Gastrocnemius medialis (tissue), 4 donors: ENCODE measurements at regions not wholly inside any gene's neighbourhood (a gene's known extent, or its start where the extent isn't known, plus 50 kb on each side); places are given as distances from the start of the nearest gene placed in this dataset.

ENCODE experiments used
- ATAC-seq, 2 donors: fragments of 150-250 bp; one replicate each; pipeline ENCODE4 v1.9.1; 2016
- DNase-seq, 2 donors: peaks; one replicate each; pipeline ENCODE4 v3.0.0-alpha.2; 2019
- H3K27ac ChIP-seq, 4 donors: fragments of 200-600 bp; sonication (generic); 1 replicate in 1 of 4; 2 replicates in 3 of 4; pipeline ENCODE4 v1.5.1; 2016 to 2018; ENCODE audit warnings: mild to moderate bottlenecking in 2 of 4, moderate library complexity in 1 of 4
- H3K27me3 ChIP-seq, 3 donors: fragments of 200-600 bp; sonication (generic) in 2 of 3; 1 replicate in 1 of 3; 2 replicates in 2 of 3; pipeline versions ENCODE4 v1.5.1 to v1.6.0; 2016 to 2019; ENCODE audit warnings: mild to moderate bottlenecking in 1 of 3, moderate library complexity in 1 of 3
- H3K36me3 ChIP-seq, 2 donors: fragments of 200-600 bp; sonication (generic) in 1 of 2; one replicate each; pipeline ENCODE4 v1.5.1; 2017 to 2018
- H3K4me1 ChIP-seq, 2 donors: fragments of 200-600 bp; sonication (generic) in 1 of 2; one replicate each; pipeline ENCODE4 v1.5.1; 2016 to 2017; ENCODE audit warnings: mild to moderate bottlenecking in 2 of 2
- H3K4me3 ChIP-seq, 4 donors: fragments of 200-600 bp; sonication (generic) in 3 of 4; 1 replicate in 1 of 4; 2 replicates in 3 of 4; pipeline ENCODE4 v1.5.1; 2016 to 2019; ENCODE audit warnings: mild to moderate bottlenecking in 2 of 4
- H3K9me3 ChIP-seq, 3 donors: fragments of 200-600 bp; sonication (generic) in 2 of 3; 1 replicate in 1 of 3; 2 replicates in 2 of 3; pipeline ENCODE4 v1.5.1; 2016 to 2019
- POLR2A ChIP-seq, 2 donors: fragments of 450-650 bp; IDR thresholded peaks; one replicate each; pipeline ENCODE4 v1.6.1; 2017; ENCODE audit warnings: antibody characterized with exemption in 2 of 2, mild to moderate bottlenecking in 2 of 2, moderate library complexity in 2 of 2
- in situ Hi-C, 4 donors: fragments of 200-750 bp; cut with MboI; loops; one replicate each; pipeline versions ENCODE4 v1.15.0 to v1.8.0; 2017; ENCODE audit warnings: low sequenced_read_pairs in 4 of 4
- intact Hi-C: fragments of 100-400 bp; cut with DNase I; formaldehyde crosslinking; loops from one replicate; pipeline ENCODE4 v1.15.1; 2023; ENCODE audit warnings: low total_unique reads
- TF ChIP-seq, protein P1 (sequence below), 5 experiments: fragments of 450-650 bp in 3 of 5; fragments of 200-600 bp in 2 of 5; sonication (generic) in 2 of 5; IDR thresholded peaks in 4 of 5; conservative IDR thresholded peaks in 1 of 5; 1 replicate in 4 of 5; 2 replicates in 1 of 5; pipeline ENCODE4 v1.5.1; 2016 to 2019; ENCODE audit warnings: antibody characterized with exemption in 5 of 5, mild to moderate bottlenecking in 3 of 5, moderate library complexity in 3 of 5

DNA sequence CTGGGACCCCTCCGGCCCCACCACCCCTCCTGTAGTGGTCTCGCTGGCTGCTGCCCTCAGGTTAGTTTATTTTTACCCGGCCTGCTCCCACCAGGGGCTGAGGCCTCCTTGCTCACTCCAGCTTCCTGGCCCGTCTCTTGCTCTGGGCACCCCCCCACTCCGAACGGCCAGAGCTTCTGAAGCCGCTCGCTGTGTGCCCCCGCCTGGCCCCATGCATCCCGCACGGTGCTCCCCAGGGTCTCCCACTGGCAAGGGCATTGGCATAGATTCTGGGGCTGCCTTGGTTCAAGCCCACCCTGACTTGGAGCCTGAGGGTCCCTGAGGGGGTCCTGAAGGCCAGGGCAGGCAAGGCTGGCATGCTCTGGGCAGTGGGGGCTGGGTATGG, 186.4 kb downstream of the SEC14L1 start:
- H3K4me1 ChIP-seq: peaks cover 43 to 53% of the 10 kb centered on the region in 2 donors
- intact Hi-C loops: no loop called here

DNA sequence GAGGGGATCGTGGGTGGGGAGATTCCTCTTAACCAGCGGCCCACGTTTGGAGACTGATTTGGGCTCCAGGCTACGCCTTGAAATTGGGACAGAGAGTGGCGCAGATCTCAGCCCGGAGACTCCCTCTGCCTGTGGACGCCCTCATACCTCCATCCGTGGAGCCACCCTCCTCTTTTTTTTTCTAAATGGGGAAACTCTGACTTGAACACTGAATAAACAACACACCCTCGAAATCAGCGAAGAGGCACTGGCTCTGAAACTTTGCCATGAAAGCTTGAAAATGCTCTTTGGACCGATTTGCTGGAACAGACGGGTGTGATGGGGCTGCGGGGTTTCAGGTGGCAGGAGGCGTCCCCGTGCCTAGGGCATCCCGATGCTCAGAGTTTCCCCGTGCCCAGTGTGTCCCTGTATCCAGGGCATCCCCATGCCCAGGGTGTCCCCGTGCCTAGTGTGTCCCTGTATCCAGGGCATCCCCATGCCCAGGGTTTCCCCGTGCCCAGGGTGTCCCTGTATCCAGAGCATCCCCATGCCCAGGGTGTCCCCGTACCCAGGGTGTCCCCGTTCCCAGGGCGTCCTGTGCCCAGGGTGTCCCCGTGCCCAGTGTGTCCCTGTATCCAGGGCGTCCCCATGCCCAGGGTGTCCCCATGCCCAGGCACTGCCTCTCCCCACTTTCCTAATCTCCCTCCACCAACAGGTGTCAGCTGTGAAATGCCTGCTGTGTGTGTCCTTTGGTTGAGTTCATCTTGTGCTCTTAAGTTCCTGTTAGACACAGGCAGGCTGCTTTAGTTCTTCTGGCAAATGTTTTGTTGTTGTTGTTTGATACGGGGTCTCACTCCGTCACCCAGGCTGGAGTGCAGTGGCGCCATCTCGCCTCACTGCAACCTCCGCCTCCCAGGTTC, 187.0 kb downstream of the SEC14L1 start:
- in situ Hi-C loops (loop anchor here in 2 of 4 donors (5.0 to 10.0 kb wide), 2 partner anchors 97 to 164 kb away; no protein-coding TSS in a partner anchor), intact Hi-C loops (no loop called here)

More for the DNA sequence above, 186.4 kb downstream of the SEC14L1 start:
- no peaks in the 10 kb centered on the region for H3K36me3 ChIP-seq
- ATAC-seq (no peak), DNase-seq (no peak)
- TF ChIP-seq, protein P1, sequence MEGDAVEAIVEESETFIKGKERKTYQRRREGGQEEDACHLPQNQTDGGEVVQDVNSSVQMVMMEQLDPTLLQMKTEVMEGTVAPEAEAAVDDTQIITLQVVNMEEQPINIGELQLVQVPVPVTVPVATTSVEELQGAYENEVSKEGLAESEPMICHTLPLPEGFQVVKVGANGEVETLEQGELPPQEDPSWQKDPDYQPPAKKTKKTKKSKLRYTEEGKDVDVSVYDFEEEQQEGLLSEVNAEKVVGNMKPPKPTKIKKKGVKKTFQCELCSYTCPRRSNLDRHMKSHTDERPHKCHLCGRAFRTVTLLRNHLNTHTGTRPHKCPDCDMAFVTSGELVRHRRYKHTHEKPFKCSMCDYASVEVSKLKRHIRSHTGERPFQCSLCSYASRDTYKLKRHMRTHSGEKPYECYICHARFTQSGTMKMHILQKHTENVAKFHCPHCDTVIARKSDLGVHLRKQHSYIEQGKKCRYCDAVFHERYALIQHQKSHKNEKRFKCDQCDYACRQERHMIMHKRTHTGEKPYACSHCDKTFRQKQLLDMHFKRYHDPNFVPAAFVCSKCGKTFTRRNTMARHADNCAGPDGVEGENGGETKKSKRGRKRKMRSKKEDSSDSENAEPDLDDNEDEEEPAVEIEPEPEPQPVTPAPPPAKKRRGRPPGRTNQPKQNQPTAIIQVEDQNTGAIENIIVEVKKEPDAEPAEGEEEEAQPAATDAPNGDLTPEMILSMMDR (IDR thresholded peaks at IDR 0.05 in 4 of 5, conservative IDR thresholded peaks at IDR 0.05 in 1 of 5): no peak
- no peak for TF ChIP-seq POLR2A (IDR thresholded peaks at IDR 0.05)
- no peaks in the 10 kb centered on the region for H3K27me3 ChIP-seq
- no peak overlapping the region for H3K4me3 ChIP-seq
- no peaks in the 10 kb centered on the region for H3K9me3 ChIP-seq
- H3K27ac ChIP-seq: peak overlapping the region in 2 of 4 donors; percentile 42 to 61
- in situ Hi-C loops: loop anchor here in 2 of 4 donors (5.0 to 10.0 kb wide), 2 partner anchors 98 to 165 kb away; no protein-coding TSS in a partner anchor

DNA sequence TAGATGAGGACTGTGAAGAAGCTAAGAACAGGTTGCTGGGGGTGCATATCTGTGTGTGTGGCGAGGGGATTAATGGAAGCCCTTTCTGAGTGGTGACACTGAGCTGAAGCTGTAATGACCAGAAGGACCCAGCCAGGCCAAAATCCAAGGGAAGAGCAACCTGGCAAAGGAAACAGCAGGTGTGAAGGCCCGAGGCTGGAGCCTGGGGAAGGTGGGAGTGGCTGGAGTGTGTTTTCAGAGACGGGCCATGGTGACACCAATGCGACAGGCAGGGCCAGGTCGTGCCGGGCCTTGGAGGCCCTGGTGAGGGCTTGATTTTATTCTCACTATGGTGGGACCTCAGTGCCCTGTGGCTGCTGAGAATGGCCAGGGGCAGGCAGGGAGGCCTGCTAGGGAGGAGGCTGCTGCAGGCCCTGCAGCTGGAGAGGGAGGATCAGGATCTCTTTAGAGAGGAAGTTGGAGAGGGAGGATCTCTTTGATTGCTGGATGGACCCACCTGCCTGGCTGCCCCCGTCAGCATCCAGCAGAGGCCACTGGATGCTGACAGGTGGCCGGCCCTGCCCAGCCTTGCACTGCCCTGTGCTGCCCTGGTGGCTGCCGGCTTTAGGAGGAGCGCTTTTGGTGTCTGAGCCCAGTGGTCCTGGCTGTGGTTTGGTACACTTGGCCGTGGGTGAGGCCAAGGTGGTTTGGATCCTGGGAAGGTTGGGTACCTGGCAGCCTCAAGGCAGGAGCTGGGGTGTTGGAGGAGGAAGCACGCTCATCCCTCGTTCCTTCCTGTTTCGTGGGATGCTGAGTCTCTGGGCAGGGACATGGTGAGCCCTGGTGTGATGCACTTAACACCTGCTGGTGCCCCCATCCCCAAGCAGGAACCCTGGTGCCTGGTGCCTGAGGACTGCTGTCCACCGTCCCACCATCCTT, 188.3 kb downstream of the SEC14L1 start:
- Histone ChIP-seq H3K27ac (peak overlapping the region in 3 of 4 donors; percentile 25 to 61 (median 42)), H3K27me3 (no peaks in the 10 kb centered on the region), H3K4me3 (no peak overlapping the region), H3K9me3 (no peaks in the 10 kb centered on the region), H3K4me1 (peaks cover 26 to 52% of the 10 kb centered on the region in 2 donors), H3K36me3 (no peaks in the 10 kb centered on the region)
- no peak for DNase-seq
- intact Hi-C loops: no loop called here
- in situ Hi-C loops: loop anchor here in 2 of 4 donors (5.0 to 10.0 kb wide), 2 partner anchors 96 to 163 kb away; no protein-coding TSS in a partner anchor
- no peak for ATAC-seq
- TF ChIP-seq, protein P1 (IDR thresholded peaks at IDR 0.05 in 4 of 5, conservative IDR thresholded peaks at IDR 0.05 in 1 of 5): no peak
- TF ChIP-seq POLR2A (IDR thresholded peaks at IDR 0.05): no peak

More for the DNA sequence above, 187.0 kb downstream of the SEC14L1 start:
- Histone ChIP-seq H3K9me3 (no peaks in the 10 kb centered on the region), H3K27me3 (no peaks in the 10 kb centered on the region), H3K4me3 (no peak overlapping the region), H3K4me1 (peaks cover 36 to 50% of the 10 kb centered on the region in 2 donors), H3K36me3 (no peaks in the 10 kb centered on the region), H3K27ac (peak overlapping the region in 2 of 4 donors; percentile 42 to 61)
- no peak for DNase-seq
- no peak for TF ChIP-seq POLR2A (IDR thresholded peaks at IDR 0.05)
- TF ChIP-seq, protein P1 (IDR thresholded peaks at IDR 0.05 in 4 of 5, conservative IDR thresholded peaks at IDR 0.05 in 1 of 5): no peak
- no peak for ATAC-seq

DNA sequence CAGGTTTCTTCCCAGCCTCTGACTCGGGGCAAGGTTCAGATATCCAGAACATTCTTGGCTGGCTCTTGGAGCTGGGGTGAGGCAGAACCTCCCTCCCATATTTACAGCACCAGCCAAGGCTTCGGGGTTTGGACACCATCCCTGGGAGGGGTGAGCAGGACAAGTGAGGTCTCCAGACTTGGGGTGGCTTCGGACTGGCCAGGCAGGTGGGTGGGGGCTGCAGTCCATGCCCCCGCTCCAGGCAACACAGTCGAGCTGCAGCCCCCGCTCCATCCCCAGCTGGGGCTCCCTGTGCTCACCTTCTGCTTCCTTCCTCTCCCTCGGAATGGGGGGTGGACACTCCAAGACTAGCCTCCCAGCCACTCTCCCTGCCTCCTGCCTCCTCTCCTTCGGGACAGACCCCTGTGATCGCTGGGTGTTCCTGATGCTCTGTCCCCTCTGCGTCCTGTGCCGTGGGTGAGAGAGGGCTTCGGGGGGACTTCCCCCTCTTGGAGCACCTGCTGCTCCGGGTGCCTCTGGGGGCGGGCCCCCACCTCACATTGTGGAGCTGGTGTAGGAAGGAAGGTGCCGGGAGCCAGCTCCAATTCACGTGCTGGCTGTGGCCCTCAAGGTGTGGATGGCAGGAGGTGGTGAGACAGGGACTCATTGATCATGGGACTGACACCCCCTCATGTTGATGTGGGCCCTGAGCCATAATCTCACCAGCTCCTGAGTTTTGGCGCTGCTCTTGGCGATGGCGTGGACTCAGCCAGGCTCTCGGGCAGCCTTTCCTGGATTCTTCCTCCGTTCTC, 189.2 kb downstream of the SEC14L1 start:
- intact Hi-C loops (loop anchor here (2.0 to 5.0 kb wide), 2 partner anchors 42 to 49 kb away; no protein-coding TSS in a partner anchor), in situ Hi-C loops (loop anchor here in 3 of 4 donors (5.0 to 10.0 kb wide), 4 partner anchors 95 to 167 kb away; no protein-coding TSS in a partner anchor)
- ATAC-seq (no peak), DNase-seq (no peak)
- TF ChIP-seq POLR2A (IDR thresholded peaks at IDR 0.05): no peak
- H3K27ac ChIP-seq: no peak overlapping the region
- no peaks in the 10 kb centered on the region for H3K27me3 ChIP-seq
- H3K9me3 ChIP-seq: no peaks in the 10 kb centered on the region
- H3K4me1 ChIP-seq: peaks cover 21 to 44% of the 10 kb centered on the region in 2 donors
- H3K4me3 ChIP-seq: no peak overlapping the region
- H3K36me3 ChIP-seq: no peaks in the 10 kb centered on the region
